Endodermal cell (in vitro differentiated cells): ENCODE measurements at regions not wholly inside any gene's neighbourhood (a gene's known extent, or its start where the extent isn't known, plus 50 kb on each side); places are given as distances from the start of the nearest gene placed in this dataset.

Experiments used
- DNase-seq: peaks from one replicate; pipeline ENCODE4 v3.0.0-alpha.2; 2017
- H3K27ac ChIP-seq: 2 replicates; pipeline ENCODE4 v1.5.1; 2013; ENCODE audit warnings: mild to moderate bottlenecking, low read depth, low read length, moderate library complexity
- H3K27me3 ChIP-seq: 2 replicates; pipeline ENCODE4 v1.6.1; 2013; ENCODE audit warnings: mild to moderate bottlenecking, low read length, moderate library complexity; ENCODE audit not compliant: insufficient read depth, control insufficient read depth, poor library complexity, severe bottlenecking
- H3K36me3 ChIP-seq: 2 replicates; pipeline ENCODE4 v1.7.0; 2013; ENCODE audit warnings: mild to moderate bottlenecking, low read length, moderate library complexity; ENCODE audit not compliant: control insufficient read depth, insufficient read depth
- H3K4me1 ChIP-seq: one replicate; pipeline ENCODE4 v1.7.0; 2013; ENCODE audit warnings: low read length; ENCODE audit not compliant: control insufficient read depth, insufficient read depth
- H3K4me3 ChIP-seq: 2 replicates; pipeline ENCODE4 v1.5.1; 2013; ENCODE audit warnings: mild to moderate bottlenecking, low read length, moderate library complexity
- H3K9ac ChIP-seq: 2 replicates; pipeline ENCODE4 v1.6.1; 2013; ENCODE audit warnings: mild to moderate bottlenecking, low read length, moderate library complexity; ENCODE audit not compliant: poor library complexity, severe bottlenecking; ENCODE audit errors: extremely low read depth
- H3K9me3 ChIP-seq: 2 replicates; pipeline ENCODE4 v1.6.1; 2013; ENCODE audit warnings: mild to moderate bottlenecking, low read length, moderate library complexity; ENCODE audit not compliant: control insufficient read depth
- H3K27ac Mint-ChIP-seq: 2 replicates; pipeline ENCODE4 v1.8.0; 2020; ENCODE audit warnings: mixed read lengths
- H3K27me3 Mint-ChIP-seq: 2 replicates; pipeline ENCODE4 v1.8.0; 2021; ENCODE audit warnings: mild to moderate bottlenecking, mixed read lengths; ENCODE audit not compliant: insufficient read depth
- H3K36me3 Mint-ChIP-seq: 2 replicates; pipeline ENCODE4 v1.8.0; 2020; ENCODE audit warnings: low read depth, mixed read lengths
- H3K4me1 Mint-ChIP-seq: 2 replicates; pipeline ENCODE4 v1.8.0; 2020; ENCODE audit warnings: mixed read lengths
- H3K4me3 Mint-ChIP-seq: 2 replicates; pipeline ENCODE4 v1.8.0; 2020; ENCODE audit warnings: mild to moderate bottlenecking, moderate library complexity, mixed read lengths
- H3K9me3 Mint-ChIP-seq: 2 replicates; pipeline ENCODE4 v1.8.0; 2020; ENCODE audit warnings: mild to moderate bottlenecking, mixed read lengths
- CTCF ChIP-seq: fragments of 200-600 bp; sonication (generic); conservative IDR thresholded peaks from 2 replicates; pipeline ENCODE4 v1.5.0; 2021; ENCODE audit warnings: antibody characterized with exemption, mild to moderate bottlenecking
- WGBS, 2 experiments: methylation state at CpG; one replicate each; pipeline versions ENCODE4 v1.1.5 to v1.1.7; 2013; ENCODE audit warnings: missing lambda C conversion rate in 2 of 2, mixed read lengths in 1 of 2; ENCODE audit not compliant: insufficient coverage in 1 of 2, insufficient read length in 1 of 2; 5-methylcytosine and 5-hydroxymethylcytosine counted together

- Histone ChIP-seq H3K27ac (no peak overlapping the region), H3K27me3 (no peaks in the 10 kb centered on the region), H3K9me3 (peaks cover 5% of the 10 kb centered on the region), H3K4me1 (no peaks in the 10 kb centered on the region), H3K36me3 (no peaks in the 10 kb centered on the region), H3K4me3 (no peak overlapping the region), H3K9ac (no peak overlapping the region)
- no peak overlapping the region for H3K4me3 Mint-ChIP-seq
- DNase-seq, result no peak
- H3K36me3 Mint-ChIP-seq, result peaks cover 2% of the 10 kb centered on the region
- 85% methylated on average over 1 of the region's 1 CpG; no CpG with 5 or more reads in 1 of the 2 experiments for WGBS, 2 experiments
- peaks cover 19% of the 10 kb centered on the region for H3K9me3 Mint-ChIP-seq
- no peaks in the 10 kb centered on the region for H3K4me1 Mint-ChIP-seq
- TF ChIP-seq CTCF, result no peak
- no peak overlapping the region for H3K27ac Mint-ChIP-seq
- no peaks in the 10 kb centered on the region for H3K27me3 Mint-ChIP-seq
Measured at GRCh38 chr4:114282937-114283336, 303.5 kb upstream of the ARSJ start.

- no peak for TF ChIP-seq CTCF
- Histone ChIP-seq H3K9me3 (peaks cover 5% of the 10 kb centered on the region), H3K36me3 (no peaks in the 10 kb centered on the region), H3K27me3 (no peaks in the 10 kb centered on the region), H3K4me3 (no peak overlapping the region), H3K27ac (no peak overlapping the region), H3K9ac (no peak overlapping the region), H3K4me1 (no peaks in the 10 kb centered on the region)
- H3K27ac Mint-ChIP-seq, result no peak overlapping the region
- no peak overlapping the region for H3K4me3 Mint-ChIP-seq
- H3K4me1 Mint-ChIP-seq, result no peaks in the 10 kb centered on the region
- WGBS, 2 experiments, result 100% methylated on average over 1 of the region's 1 CpG; no CpG with 5 or more reads in 1 of the 2 experiments
- H3K27me3 Mint-ChIP-seq, result no peaks in the 10 kb centered on the region
- H3K9me3 Mint-ChIP-seq, result peaks cover 14% of the 10 kb centered on the region
- no peak for DNase-seq
- H3K36me3 Mint-ChIP-seq, result peaks cover 2% of the 10 kb centered on the region
Measured at GRCh38 chr4:114284629-114285028, 305.2 kb upstream of the ARSJ start.

GRCh38 chr4:114286262-114286810 lies 306.9 kb upstream of the ARSJ start:
- Mint-ChIP-seq H3K27ac (no peak overlapping the region), H3K4me1 (no peaks in the 10 kb centered on the region), H3K4me3 (no peak overlapping the region), H3K27me3 (no peaks in the 10 kb centered on the region), H3K9me3 (peaks cover 14% of the 10 kb centered on the region), H3K36me3 (peaks cover 2% of the 10 kb centered on the region)
- no peak overlapping the region for H3K27ac ChIP-seq
- H3K36me3 ChIP-seq, result no peaks in the 10 kb centered on the region
- H3K9ac ChIP-seq, result no peak overlapping the region
- WGBS, 2 experiments, result 94 to 100% methylated on average over 2 to 3 of the region's 3 CpGs
- DNase-seq, result no peak
- H3K4me3 ChIP-seq, result no peak overlapping the region
- no peaks in the 10 kb centered on the region for H3K27me3 ChIP-seq
- peaks cover 5% of the 10 kb centered on the region for H3K9me3 ChIP-seq
- TF ChIP-seq CTCF, result no peak
- H3K4me1 ChIP-seq, result no peaks in the 10 kb centered on the region
